PC-9 (cell line): ENCODE measurements at regions not wholly inside any gene's neighbourhood (a gene's known extent, or its start where the extent isn't known, plus 50 kb on each side); places are given as distances from the start of the nearest gene placed in this dataset.

ENCODE experiments used
- BruUV-seq: library from RNA; stranded (reverse); fragments of 400-500 nt; replicated peaks from 2 replicates; lab custom pipeline; 2021; lab: Mats Ljungman, UMichigan
- CTCF ChIA-PET: fragments of 300-600 bp; sonication (Branson Sonifier 250); formaldehyde crosslinking; loops from one replicate; lab custom pipeline; 2022; ENCODE audit warnings: antibody characterized with exemption; lab: Charles Lee
- POLR2A ChIA-PET: fragments of 300-600 bp; sonication (Branson Sonifier 250); formaldehyde crosslinking; loops from one replicate; lab custom pipeline; 2022; ENCODE audit warnings: antibody characterized with exemption; ENCODE audit not compliant: unreplicated experiment; lab: Charles Lee
- DNase-seq, 2 experiments: peaks; one replicate each; pipeline versions ENCODE4 v3.0.0 to v3.0.0-alpha.2; 2015 to 2022; ENCODE audit warnings: mixed read lengths in 1 of 2
- H2AFZ ChIP-seq: fragments of 200-600 bp; sonication (generic); 2 replicates; pipeline ENCODE4 v1.8.1; 2017; ENCODE audit warnings: antibody characterized with exemption
- H3F3A ChIP-seq: fragments of 200-600 bp; sonication (generic); 2 replicates; pipeline ENCODE4 v1.8.1; 2017; ENCODE audit warnings: antibody characterized with exemption, mild to moderate bottlenecking, low read depth; ENCODE audit not compliant: insufficient read depth
- H3K27ac ChIP-seq: fragments of 200-600 bp; sonication (generic); 2 replicates; pipeline ENCODE4 v1.6.1; 2016; ENCODE audit warnings: mixed run types
- H3K27me3 ChIP-seq: fragments of 200-600 bp; sonication (generic); 2 replicates; pipeline ENCODE4 v1.6.1; 2016; ENCODE audit warnings: low read depth, mixed run types; ENCODE audit not compliant: insufficient read depth
- H3K36me3 ChIP-seq: fragments of 200-600 bp; sonication (generic); 2 replicates; pipeline ENCODE4 v1.6.1; 2016; ENCODE audit warnings: low read depth, mixed run types
- H3K4me1 ChIP-seq: fragments of 200-600 bp; sonication (generic); replicated peaks from 2 replicates; pipeline ENCODE4 v1.6.1; 2016; ENCODE audit warnings: mixed run types; ENCODE audit not compliant: insufficient read depth
- H3K4me2 ChIP-seq: fragments of 200-600 bp; sonication (generic); 2 replicates; pipeline ENCODE4 v1.6.1; 2017; ENCODE audit warnings: mixed run types
- H3K4me3 ChIP-seq: fragments of 200-600 bp; sonication (generic); 2 replicates; pipeline ENCODE4 v1.6.1; 2016; ENCODE audit warnings: mixed run types
- H3K79me2 ChIP-seq: fragments of 200-600 bp; sonication (generic); 2 replicates; pipeline ENCODE4 v1.6.1; 2017; ENCODE audit warnings: low read depth, mixed run types
- H3K9me2 ChIP-seq: fragments of 200-600 bp; sonication (generic); 2 replicates; pipeline ENCODE4 v1.8.1; 2017; ENCODE audit warnings: mild to moderate bottlenecking; ENCODE audit not compliant: insufficient read depth
- H3K9me3 ChIP-seq: fragments of 200-600 bp; sonication (generic); 2 replicates; pipeline ENCODE4 v1.8.1; 2016; ENCODE audit warnings: low read depth; ENCODE audit not compliant: insufficient read depth
- H4K20me1 ChIP-seq: fragments of 200-600 bp; sonication (generic); 2 replicates; pipeline ENCODE4 v1.8.1; 2017; ENCODE audit not compliant: insufficient read depth
- CTCF ChIP-seq: fragments of 200-600 bp; sonication (generic); conservative IDR thresholded peaks from 2 replicates; pipeline ENCODE4 v1.6.1; 2017; ENCODE audit warnings: mixed run types, antibody characterized with exemption, mild to moderate bottlenecking, moderate library complexity
- EZH2 ChIP-seq: fragments of 200-600 bp; sonication (generic); IDR thresholded peaks from 2 replicates; pipeline ENCODE4 v1.8.0; 2017; ENCODE audit warnings: antibody characterized with exemption, low read depth
- intact Hi-C: fragments of 100-400 bp; cut with micrococcal nuclease; formaldehyde crosslinking; loops from one replicate; pipeline ENCODE4 v1.10.0; 2022; ENCODE audit not compliant: unreplicated experiment

DNA sequence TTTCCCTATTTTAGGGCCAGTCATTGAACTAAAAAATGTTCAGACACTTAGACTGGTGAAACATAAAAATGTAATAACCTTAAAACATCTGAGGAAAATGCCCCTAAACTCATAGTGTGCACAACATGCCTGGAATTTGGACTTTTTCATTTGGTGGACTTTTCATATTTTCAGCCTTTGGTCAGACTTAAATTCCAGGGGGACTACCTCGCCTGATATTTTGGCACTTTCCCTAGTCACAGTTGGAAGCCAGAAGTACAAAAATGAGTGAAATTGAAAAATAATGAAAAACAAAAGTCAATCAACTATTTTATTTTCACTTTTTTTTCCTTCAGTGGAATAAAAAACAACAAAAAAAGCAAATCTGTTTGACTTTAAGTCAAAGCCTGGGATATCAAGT is 256.2 kb downstream of the ACTL7B start:
- Histone ChIP-seq H4K20me1 (no peaks in the 10 kb centered on the region), H2AFZ (no peak overlapping the region), H3K27me3 (no peaks in the 10 kb centered on the region), H3K4me2 (no peak overlapping the region), H3F3A (no peaks in the 10 kb centered on the region), H3K79me2 (no peaks in the 10 kb centered on the region), H3K9me3 (no peaks in the 10 kb centered on the region), H3K4me1 (no peaks in the 10 kb centered on the region), H3K36me3 (no peaks in the 10 kb centered on the region), H3K9me2 (no peaks in the 10 kb centered on the region), H3K27ac (no peak overlapping the region), H3K4me3 (no peak overlapping the region)
- no peak for TF ChIP-seq EZH2
- TF ChIP-seq CTCF = no peak
- ChIA-PET POLR2A (no interaction called here), CTCF (no interaction called here)
- BruUV-seq = no TSS peak
- intact Hi-C loops = no loop called here
- no peak for DNase-seq

DNA sequence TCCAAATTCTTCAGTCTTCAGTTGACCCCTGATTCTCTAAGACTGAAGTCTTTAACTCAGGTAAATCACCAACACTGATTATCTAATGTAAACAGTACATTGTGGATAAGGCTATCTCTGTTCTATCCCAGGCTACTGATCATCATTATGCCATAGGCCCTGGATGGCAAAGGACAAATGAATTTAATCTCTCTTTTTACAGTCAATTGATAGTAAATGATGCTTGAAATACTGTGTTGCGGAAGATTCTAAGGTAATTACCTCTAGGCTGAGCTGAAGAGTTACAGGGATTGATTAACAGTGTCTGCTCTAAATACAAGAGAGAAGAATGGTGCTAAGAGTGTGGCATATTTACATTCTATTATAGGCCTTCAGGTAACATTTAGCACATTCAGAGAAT is 264.7 kb downstream of the ACTL7B start:
- Histone ChIP-seq H3K4me2 (no peak overlapping the region), H3K4me3 (no peak overlapping the region), H3K9me3 (no peaks in the 10 kb centered on the region), H4K20me1 (no peaks in the 10 kb centered on the region), H3K27me3 (no peaks in the 10 kb centered on the region), H3K4me1 (peaks cover 9% of the 10 kb centered on the region), H3F3A (no peaks in the 10 kb centered on the region; the same call in 1 of the 2 replicates), H3K9me2 (no peaks in the 10 kb centered on the region), H3K27ac (no peak overlapping the region), H3K36me3 (no peaks in the 10 kb centered on the region), H2AFZ (no peak overlapping the region), H3K79me2 (no peaks in the 10 kb centered on the region)
- CTCF ChIA-PET = no interaction called here
- BruUV-seq = no TSS peak
- TF ChIP-seq EZH2 (no peak), CTCF (no peak)
- DNase-seq = no peak
- intact Hi-C loops = no loop called here
- POLR2A ChIA-PET = no interaction called here

GRCh38 chr9:108588246-108588645 is 267.5 kb downstream of the ACTL7B start:
- H4K20me1 ChIP-seq = no peaks in the 10 kb centered on the region
- H3F3A ChIP-seq = no peaks in the 10 kb centered on the region; the same call in 1 of the 2 replicates
- no peak overlapping the region for H3K27ac ChIP-seq
- no peaks in the 10 kb centered on the region for H3K9me2 ChIP-seq
- TF ChIP-seq CTCF (no peak), EZH2 (no peak)
- no TSS peak for BruUV-seq
- H3K36me3 ChIP-seq = no peaks in the 10 kb centered on the region
- H3K4me2 ChIP-seq = no peak overlapping the region
- no peaks in the 10 kb centered on the region for H3K79me2 ChIP-seq
- intact Hi-C loops = no loop called here
- ChIA-PET POLR2A (no interaction called here), CTCF (no interaction called here)
- H3K4me1 ChIP-seq = peaks cover 13% of the 10 kb centered on the region
- H3K9me3 ChIP-seq = no peaks in the 10 kb centered on the region
- no peak overlapping the region for H2AFZ ChIP-seq
- no peaks in the 10 kb centered on the region for H3K27me3 ChIP-seq
- no peak overlapping the region for H3K4me3 ChIP-seq
- DNase-seq = no peak
